Osteocyte (in vitro differentiated cells): ENCODE measurements at regions not wholly inside any gene's neighbourhood (a gene's known extent, or its start where the extent isn't known, plus 50 kb on each side); places are given as distances from the start of the nearest gene placed in this dataset.
A peak's percentile ranks its signal among the peaks of the same experiment; 100 is the strongest.

Source experiments
- DNase-seq: peaks from one replicate; pipeline ENCODE4 v3.0.0; 2021; ENCODE audit warnings: mixed read lengths; ENCODE audit not compliant: unreplicated experiment; ENCODE audit errors: extremely low spot score
- H3K27ac Mint-ChIP-seq: one replicate; pipeline ENCODE4 v1.8.0; 2021; ENCODE audit warnings: mild to moderate bottlenecking, mixed read lengths; ENCODE audit not compliant: unreplicated experiment
- H3K27me3 Mint-ChIP-seq: one replicate; pipeline ENCODE4 v1.8.0; 2021; ENCODE audit warnings: mixed read lengths; ENCODE audit not compliant: unreplicated experiment
- H3K36me3 Mint-ChIP-seq: one replicate; pipeline ENCODE4 v1.8.0; 2021; ENCODE audit warnings: mixed read lengths; ENCODE audit not compliant: unreplicated experiment
- H3K4me1 Mint-ChIP-seq: one replicate; pipeline ENCODE4 v1.8.0; 2021; ENCODE audit warnings: mixed read lengths; ENCODE audit not compliant: unreplicated experiment
- H3K4me3 Mint-ChIP-seq: one replicate; pipeline ENCODE4 v1.8.0; 2021; ENCODE audit warnings: mild to moderate bottlenecking, moderate library complexity, mixed read lengths; ENCODE audit not compliant: unreplicated experiment
- H3K9me3 Mint-ChIP-seq: one replicate; pipeline ENCODE4 v1.8.0; 2021; ENCODE audit warnings: mixed read lengths; ENCODE audit not compliant: unreplicated experiment
- TF ChIP-seq, protein P1 (sequence below): fragments of 200-600 bp; sonication (generic); IDR thresholded peaks from 2 replicates; pipeline ENCODE4 v1.5.0; 2021; ENCODE audit warnings: antibody characterized with exemption, mild to moderate bottlenecking, moderate library complexity

- no peak for DNase-seq
- H3K27me3 Mint-ChIP-seq, result peaks cover 21% of the 10 kb centered on the region
- peaks cover 2% of the 10 kb centered on the region for H3K36me3 Mint-ChIP-seq
- TF ChIP-seq, protein P1, sequence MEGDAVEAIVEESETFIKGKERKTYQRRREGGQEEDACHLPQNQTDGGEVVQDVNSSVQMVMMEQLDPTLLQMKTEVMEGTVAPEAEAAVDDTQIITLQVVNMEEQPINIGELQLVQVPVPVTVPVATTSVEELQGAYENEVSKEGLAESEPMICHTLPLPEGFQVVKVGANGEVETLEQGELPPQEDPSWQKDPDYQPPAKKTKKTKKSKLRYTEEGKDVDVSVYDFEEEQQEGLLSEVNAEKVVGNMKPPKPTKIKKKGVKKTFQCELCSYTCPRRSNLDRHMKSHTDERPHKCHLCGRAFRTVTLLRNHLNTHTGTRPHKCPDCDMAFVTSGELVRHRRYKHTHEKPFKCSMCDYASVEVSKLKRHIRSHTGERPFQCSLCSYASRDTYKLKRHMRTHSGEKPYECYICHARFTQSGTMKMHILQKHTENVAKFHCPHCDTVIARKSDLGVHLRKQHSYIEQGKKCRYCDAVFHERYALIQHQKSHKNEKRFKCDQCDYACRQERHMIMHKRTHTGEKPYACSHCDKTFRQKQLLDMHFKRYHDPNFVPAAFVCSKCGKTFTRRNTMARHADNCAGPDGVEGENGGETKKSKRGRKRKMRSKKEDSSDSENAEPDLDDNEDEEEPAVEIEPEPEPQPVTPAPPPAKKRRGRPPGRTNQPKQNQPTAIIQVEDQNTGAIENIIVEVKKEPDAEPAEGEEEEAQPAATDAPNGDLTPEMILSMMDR, result no peak
- H3K4me3 Mint-ChIP-seq, result no peak overlapping the region
- H3K9me3 Mint-ChIP-seq, result no peaks in the 10 kb centered on the region
- H3K27ac Mint-ChIP-seq, result no peak overlapping the region
- H3K4me1 Mint-ChIP-seq, result peaks cover 15% of the 10 kb centered on the region
These were observed 81.7 kb upstream of the ARHGEF7 start for GRCh38 chr13:111033172-111034130.

DNA sequence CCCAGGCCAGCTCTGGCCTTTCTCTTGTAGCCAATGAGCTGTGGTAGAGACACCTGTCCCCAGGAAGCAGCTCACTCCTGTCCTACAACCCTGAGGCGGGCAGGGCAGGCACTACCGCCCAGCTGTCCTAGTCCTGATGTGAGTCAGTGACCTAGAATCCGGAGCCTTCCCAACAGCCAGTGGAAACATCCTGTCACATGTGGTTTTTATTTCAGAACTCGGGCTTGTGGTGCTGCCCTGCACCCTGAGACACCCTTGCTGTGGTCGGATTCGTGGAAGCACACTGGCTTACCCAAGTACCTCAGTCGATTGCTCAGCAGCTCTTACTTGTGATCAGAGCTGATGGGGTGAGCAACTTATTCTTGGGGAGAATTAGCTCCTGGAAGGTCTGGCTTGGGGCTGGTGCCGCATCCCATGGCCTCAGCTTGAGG, 83.6 kb upstream of the ARHGEF7 start:
- peaks cover 16% of the 10 kb centered on the region for H3K4me1 Mint-ChIP-seq
- DNase-seq, result no peak
- TF ChIP-seq, protein P1, result no peak
- H3K36me3 Mint-ChIP-seq, result peaks cover 2% of the 10 kb centered on the region
- H3K27ac Mint-ChIP-seq, result peak overlapping the region; percentile 63
- H3K4me3 Mint-ChIP-seq, result no peak overlapping the region
- H3K9me3 Mint-ChIP-seq, result no peaks in the 10 kb centered on the region
- peaks cover 13% of the 10 kb centered on the region for H3K27me3 Mint-ChIP-seq

DNA sequence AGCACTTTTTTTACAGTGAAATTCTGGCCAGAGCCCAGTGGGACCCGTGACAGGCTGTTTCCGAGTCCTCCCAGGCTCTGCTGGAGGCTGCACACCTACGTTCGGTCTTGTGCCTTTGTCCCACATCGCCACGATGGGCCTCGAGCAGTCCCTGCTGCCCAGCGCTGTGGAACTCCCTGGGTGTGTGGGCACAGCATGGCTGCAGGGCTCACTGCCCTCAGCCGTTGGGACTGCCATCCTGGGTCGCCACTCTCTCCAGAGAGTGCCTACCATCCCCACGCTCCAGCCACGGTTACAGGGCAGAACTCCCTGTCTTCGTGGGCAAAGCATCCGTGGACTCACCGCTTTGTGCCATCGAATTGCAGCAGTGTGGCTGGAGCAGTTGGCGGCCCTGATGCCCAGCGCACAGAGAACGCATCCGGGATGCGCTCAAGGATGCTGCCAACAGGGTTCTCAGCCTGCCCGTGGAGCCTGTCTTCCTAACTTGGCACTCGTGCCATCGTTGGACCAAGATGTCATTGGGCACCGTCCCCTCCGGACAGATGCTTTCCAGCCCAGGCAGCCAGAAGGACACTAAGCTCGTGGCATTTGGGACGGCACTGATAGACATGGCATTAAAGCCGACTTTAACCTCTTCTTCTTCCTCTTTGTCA, 85.0 kb upstream of the ARHGEF7 start:
- H3K27me3 Mint-ChIP-seq, result peaks cover 7% of the 10 kb centered on the region
- no peak overlapping the region for H3K27ac Mint-ChIP-seq
- no peak overlapping the region for H3K4me3 Mint-ChIP-seq
- TF ChIP-seq, protein P1, result no peak
- no peak for DNase-seq
- peaks cover 2% of the 10 kb centered on the region for H3K36me3 Mint-ChIP-seq
- no peaks in the 10 kb centered on the region for H3K9me3 Mint-ChIP-seq
- H3K4me1 Mint-ChIP-seq, result peaks cover 16% of the 10 kb centered on the region

DNA sequence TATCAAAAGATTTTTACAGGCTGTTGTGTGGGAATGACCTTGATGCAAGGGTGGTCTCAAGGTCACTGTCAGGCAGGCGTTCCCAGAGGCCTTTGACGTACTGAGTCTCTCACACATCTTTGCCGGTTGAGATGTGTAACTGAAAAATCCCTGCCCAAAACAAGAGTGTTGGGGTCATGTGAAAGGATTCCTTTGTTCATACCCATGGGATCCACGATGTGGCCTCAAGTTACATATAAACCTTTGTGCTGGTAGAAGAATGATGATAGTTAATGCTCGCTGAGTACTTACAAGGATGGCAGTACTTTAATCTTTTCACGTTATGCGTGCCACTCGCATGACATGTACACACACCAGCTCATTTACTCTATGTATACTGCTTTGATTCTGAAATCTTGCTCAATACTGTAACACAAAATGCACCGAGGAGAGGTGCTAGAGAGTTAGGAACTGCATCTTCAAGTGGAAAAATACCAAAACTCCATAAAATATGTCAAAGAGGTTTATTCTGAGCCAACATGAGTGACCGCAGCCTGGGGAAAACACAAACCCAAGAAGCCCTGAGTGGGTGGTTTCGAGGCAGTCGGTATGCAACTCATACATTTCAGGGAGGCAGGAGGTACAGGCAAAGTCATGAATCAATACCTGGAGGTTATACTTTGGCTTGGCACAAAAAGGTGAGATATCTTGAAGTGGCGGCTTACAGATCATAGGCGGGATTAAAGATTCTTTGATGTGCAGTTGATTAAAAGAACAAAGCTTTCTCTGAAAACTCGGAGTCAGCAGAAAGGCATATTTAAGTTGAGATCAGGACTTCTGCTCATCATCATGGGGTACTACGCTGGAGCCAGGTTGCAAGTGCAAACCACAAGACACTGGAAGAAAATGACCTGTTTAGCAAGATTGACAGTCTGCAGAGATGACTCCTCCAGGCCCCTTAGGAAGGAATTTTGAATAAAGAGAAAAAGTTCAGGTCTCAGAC, 87.4 kb upstream of the ARHGEF7 start:
- no peak for DNase-seq
- Mint-ChIP-seq H3K36me3 (peaks cover 2% of the 10 kb centered on the region), H3K4me1 (peaks cover 16% of the 10 kb centered on the region), H3K4me3 (no peak overlapping the region), H3K9me3 (no peaks in the 10 kb centered on the region), H3K27me3 (peaks cover 3% of the 10 kb centered on the region), H3K27ac (no peak overlapping the region)
- TF ChIP-seq, protein P1, result no peak
